Trophoblast cell (in vitro differentiated cells and primary cell): ENCODE measurements at regions not wholly inside any gene's neighbourhood (a gene's known extent, or its start where the extent isn't known, plus 50 kb on each side); places are given as distances from the start of the nearest gene placed in this dataset.

ENCODE experiments used
- DNase-seq, 2 donors: peaks; one replicate each; pipeline ENCODE4 v3.0.0-alpha.2; 2016
- H2AFZ ChIP-seq: 2 replicates; pipeline ENCODE4 v1.6.1; 2013; ENCODE audit warnings: low read length, moderate library complexity, mild to moderate bottlenecking; ENCODE audit not compliant: insufficient read depth, poor library complexity
- H2AK5ac ChIP-seq: 2 replicates; pipeline ENCODE4 v1.6.1; 2013; ENCODE audit warnings: mild to moderate bottlenecking, low read length
- H2BK120ac ChIP-seq: 2 replicates; pipeline ENCODE4 v1.6.1; 2013; ENCODE audit warnings: low read length, mild to moderate bottlenecking, moderate library complexity; ENCODE audit not compliant: insufficient read depth, poor library complexity
- H2BK12ac ChIP-seq: 2 replicates; pipeline ENCODE4 v1.6.1; 2013; ENCODE audit warnings: mild to moderate bottlenecking, low read length, moderate library complexity
- H2BK5ac ChIP-seq: 2 replicates; pipeline ENCODE4 v1.6.1; 2013; ENCODE audit warnings: low read length, low read depth, moderate library complexity, mild to moderate bottlenecking; ENCODE audit not compliant: poor library complexity
- H3K14ac ChIP-seq: 2 replicates; pipeline ENCODE4 v1.6.1; 2013; ENCODE audit warnings: mild to moderate bottlenecking, low read length
- H3K18ac ChIP-seq: 2 replicates; pipeline ENCODE4 v1.6.1; 2013; ENCODE audit warnings: mild to moderate bottlenecking, low read length
- H3K23ac ChIP-seq: 2 replicates; pipeline ENCODE4 v1.6.1; 2013; ENCODE audit warnings: low read length
- H3K27ac ChIP-seq: 2 replicates; pipeline ENCODE4 v1.5.1; 2013; ENCODE audit warnings: low read depth, mild to moderate bottlenecking, inconsistent platforms, low read length, moderate library complexity
- H3K27me3 ChIP-seq: 2 replicates; pipeline ENCODE4 v1.6.1; 2013; ENCODE audit warnings: inconsistent platforms, mild to moderate bottlenecking, low read length, moderate library complexity; ENCODE audit not compliant: insufficient read depth
- H3K36me3 ChIP-seq, 2 experiments: 1 replicate in 1 of 2; 2 replicates in 1 of 2; pipeline ENCODE4 v1.6.1; 2013; ENCODE audit warnings: low read length in 2 of 2, mild to moderate bottlenecking in 2 of 2, moderate library complexity in 1 of 2; ENCODE audit not compliant: insufficient read depth in 2 of 2, control insufficient read depth in 1 of 2
- H3K4ac ChIP-seq: 2 replicates; pipeline ENCODE4 v1.6.1; 2013; ENCODE audit warnings: low read depth, mild to moderate bottlenecking, low read length, moderate library complexity
- H3K4me1 ChIP-seq, 2 experiments: 1 replicate in 1 of 2; 2 replicates in 1 of 2; pipeline ENCODE4 v1.6.1; 2013; ENCODE audit warnings: low read length in 2 of 2, mild to moderate bottlenecking in 2 of 2, moderate library complexity in 1 of 2; ENCODE audit not compliant: insufficient read depth in 2 of 2, control insufficient read depth in 1 of 2
- H3K4me2 ChIP-seq: 2 replicates; pipeline ENCODE4 v1.6.1; 2013; ENCODE audit warnings: inconsistent platforms, mild to moderate bottlenecking, low read length, moderate library complexity
- H3K4me3 ChIP-seq: 2 replicates; pipeline ENCODE4 v1.5.1; 2013; ENCODE audit warnings: mild to moderate bottlenecking, low read depth, low read length, inconsistent platforms
- H3K79me1 ChIP-seq: one replicate; pipeline ENCODE4 v1.6.1; 2013; ENCODE audit warnings: low read length
- H3K79me2 ChIP-seq: 2 replicates; pipeline ENCODE4 v1.6.1; 2013; ENCODE audit warnings: low read length, mild to moderate bottlenecking; ENCODE audit not compliant: control insufficient read depth, insufficient read depth, poor library complexity
- H3K9ac ChIP-seq: 2 replicates; pipeline ENCODE4 v1.6.1; 2013; ENCODE audit warnings: mild to moderate bottlenecking, low read length
- H3K9me3 ChIP-seq: 2 replicates; pipeline ENCODE4 v1.6.1; 2013; ENCODE audit warnings: low read depth, mild to moderate bottlenecking, control low read depth, inconsistent platforms, low read length; ENCODE audit not compliant: insufficient read depth
- H4K12ac ChIP-seq: 2 replicates; pipeline ENCODE4 v1.6.1; 2013; ENCODE audit warnings: low read depth, mild to moderate bottlenecking, low read length, moderate library complexity
- H4K8ac ChIP-seq: 2 replicates; pipeline ENCODE4 v1.6.1; 2013; ENCODE audit warnings: low read depth, mild to moderate bottlenecking, low read length, moderate library complexity
- H4K91ac ChIP-seq: one replicate; pipeline ENCODE4 v1.6.1; 2013; ENCODE audit warnings: low read depth, mild to moderate bottlenecking, low read length, moderate library complexity
- WGBS: extraction: QIAGEN DNeasy Blood & Tissue Kit; methylation state at CpG from one replicate; pipeline ENCODE4 v1.1.7; 2013; ENCODE audit warnings: missing lambda C conversion rate; ENCODE audit not compliant: insufficient read length, insufficient coverage; ENCODE audit errors: extremely low coverage; 5-methylcytosine and 5-hydroxymethylcytosine counted together

GRCh38 chr16:72234387-72234786 is 62.4 kb upstream of the PMFBP1 start:
- no peaks in the 10 kb centered on the region for H3K4me1 ChIP-seq
- H2BK12ac ChIP-seq, result no peak overlapping the region
- H3K36me3 ChIP-seq, result no peaks in the 10 kb centered on the region
- no peak overlapping the region for H3K27ac ChIP-seq
- H2AFZ ChIP-seq, result no peak overlapping the region
- H3K4ac ChIP-seq, result no peak overlapping the region
- no peak overlapping the region for H3K4me3 ChIP-seq
- H3K9me3 ChIP-seq, result no peaks in the 10 kb centered on the region
- DNase-seq, result no peak
- no peak overlapping the region for H3K4me2 ChIP-seq
- WGBS, result no CpG with 5 or more reads among the region's 5 CpGs
- no peak overlapping the region for H3K9ac ChIP-seq
- H3K79me2 ChIP-seq, result no peaks in the 10 kb centered on the region
- no peak overlapping the region for H3K23ac ChIP-seq
- no peak overlapping the region for H2AK5ac ChIP-seq
- H3K14ac ChIP-seq, result no peak overlapping the region
- H4K8ac ChIP-seq, result no peak overlapping the region
- H4K91ac ChIP-seq, result no peak overlapping the region
- no peak overlapping the region for H3K18ac ChIP-seq
- H3K27me3 ChIP-seq, result no peaks in the 10 kb centered on the region
- no peak overlapping the region for H2BK5ac ChIP-seq
- H2BK120ac ChIP-seq, result no peak overlapping the region
- no peak overlapping the region for H4K12ac ChIP-seq
- H3K79me1 ChIP-seq, result no peaks in the 10 kb centered on the region

GRCh38 chr16:72228014-72228413 is 56.1 kb upstream of the PMFBP1 start:
- no peaks in the 10 kb centered on the region for H3K9me3 ChIP-seq
- no CpG with 5 or more reads among the region's 8 CpGs for WGBS
- H2AFZ ChIP-seq, result no peak overlapping the region

GRCh38 chr16:72226136-72226535 is 54.2 kb upstream of the PMFBP1 start:
- Histone ChIP-seq H3K18ac (no peak overlapping the region), H3K27ac (no peak overlapping the region), H3K9me3 (no peaks in the 10 kb centered on the region), H3K14ac (no peak overlapping the region), H3K79me1 (no peaks in the 10 kb centered on the region), H3K36me3 (no peaks in the 10 kb centered on the region), H2BK5ac (no peak overlapping the region), H2BK120ac (no peak overlapping the region), H3K23ac (no peak overlapping the region), H3K9ac (no peak overlapping the region), H4K8ac (no peak overlapping the region), H3K4me1 (no peaks in the 10 kb centered on the region), H3K4me2 (no peak overlapping the region), H3K79me2 (no peaks in the 10 kb centered on the region), H3K4me3 (no peak overlapping the region), H2AK5ac (no peak overlapping the region), H3K4ac (no peak overlapping the region), H4K91ac (no peak overlapping the region), H3K27me3 (no peaks in the 10 kb centered on the region), H2BK12ac (no peak overlapping the region), H4K12ac (no peak overlapping the region), H2AFZ (no peak overlapping the region)
- no CpG with 5 or more reads among the region's 3 CpGs for WGBS
- no peak for DNase-seq

More at GRCh38 chr16:72228014-72228413, 56.1 kb upstream of the PMFBP1 start:
- Histone ChIP-seq H2BK12ac (no peak overlapping the region), H2AK5ac (no peak overlapping the region), H4K91ac (no peak overlapping the region), H3K79me1 (no peaks in the 10 kb centered on the region), H2BK120ac (no peak overlapping the region), H4K8ac (no peak overlapping the region), H2BK5ac (no peak overlapping the region), H3K4me1 (no peaks in the 10 kb centered on the region), H3K23ac (no peak overlapping the region), H3K36me3 (no peaks in the 10 kb centered on the region), H3K9ac (no peak overlapping the region), H3K27ac (no peak overlapping the region), H3K18ac (no peak overlapping the region), H3K79me2 (no peaks in the 10 kb centered on the region), H3K4ac (no peak overlapping the region), H3K27me3 (no peaks in the 10 kb centered on the region), H4K12ac (no peak overlapping the region), H3K14ac (no peak overlapping the region), H3K4me2 (no peak overlapping the region), H3K4me3 (no peak overlapping the region)
- no peak for DNase-seq

- no peak overlapping the region for H3K14ac ChIP-seq
- H3K27ac ChIP-seq, result no peak overlapping the region
- H3K4ac ChIP-seq, result no peak overlapping the region
- no peaks in the 10 kb centered on the region for H3K36me3 ChIP-seq
- no peaks in the 10 kb centered on the region for H3K9me3 ChIP-seq
- H3K23ac ChIP-seq, result no peak overlapping the region
- no peak overlapping the region for H3K4me2 ChIP-seq
- H2BK5ac ChIP-seq, result no peak overlapping the region
- no peak overlapping the region for H2BK120ac ChIP-seq
- no peak overlapping the region for H4K8ac ChIP-seq
- H3K4me1 ChIP-seq, result no peaks in the 10 kb centered on the region
- no peaks in the 10 kb centered on the region for H3K79me1 ChIP-seq
- H2AFZ ChIP-seq, result no peak overlapping the region
- H2BK12ac ChIP-seq, result no peak overlapping the region
- no peaks in the 10 kb centered on the region for H3K79me2 ChIP-seq
- WGBS, result no CpG with 5 or more reads among the region's 6 CpGs
- H3K4me3 ChIP-seq, result no peak overlapping the region
- no peak overlapping the region for H4K12ac ChIP-seq
- DNase-seq, result no peak
- H3K18ac ChIP-seq, result no peak overlapping the region
- H3K27me3 ChIP-seq, result no peaks in the 10 kb centered on the region
- H3K9ac ChIP-seq, result no peak overlapping the region
- no peak overlapping the region for H4K91ac ChIP-seq
- H2AK5ac ChIP-seq, result no peak overlapping the region
Observed at GRCh38 chr16:72224260-72224768, 52.4 kb upstream of the PMFBP1 start.
